GM19452 (cell line): ENCODE measurements at regions not wholly inside any gene's neighbourhood (a gene's known extent, or its start where the extent isn't known, plus 50 kb on each side); places are given as distances from the start of the nearest gene placed in this dataset.
"Not testable (repeated sequence)": the region's sequence is repeated elsewhere in the genome, so short reads cannot be mapped to it uniquely, and the experiment has no call there.

Experiments used
- ATAC-seq: cut with Tn5 transposase; IDR thresholded peaks from one replicate; pipeline ENCODE4 v1.9.1; 2021; ENCODE audit not compliant: unreplicated experiment

DNA sequence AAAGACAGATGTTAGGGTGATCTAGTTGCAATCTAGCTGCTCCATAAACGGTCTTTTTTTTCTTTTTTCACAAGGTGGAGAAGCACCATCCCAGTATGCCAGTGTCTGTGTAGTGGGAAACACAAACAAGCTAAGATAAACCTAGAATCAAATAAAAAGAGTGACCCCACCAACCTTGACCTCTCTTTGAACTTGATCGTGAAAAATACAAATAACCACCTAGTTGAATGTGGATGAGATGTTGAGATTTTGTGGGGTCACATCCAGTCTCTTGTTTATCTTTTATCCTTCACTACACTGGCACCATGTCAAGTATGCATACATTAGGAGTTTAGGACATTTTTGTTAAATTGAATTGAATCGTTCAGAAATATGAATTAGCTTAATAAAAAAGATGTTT lies 194.6 kb upstream of the EYA4 start:
- no peak for ATAC-seq

DNA sequence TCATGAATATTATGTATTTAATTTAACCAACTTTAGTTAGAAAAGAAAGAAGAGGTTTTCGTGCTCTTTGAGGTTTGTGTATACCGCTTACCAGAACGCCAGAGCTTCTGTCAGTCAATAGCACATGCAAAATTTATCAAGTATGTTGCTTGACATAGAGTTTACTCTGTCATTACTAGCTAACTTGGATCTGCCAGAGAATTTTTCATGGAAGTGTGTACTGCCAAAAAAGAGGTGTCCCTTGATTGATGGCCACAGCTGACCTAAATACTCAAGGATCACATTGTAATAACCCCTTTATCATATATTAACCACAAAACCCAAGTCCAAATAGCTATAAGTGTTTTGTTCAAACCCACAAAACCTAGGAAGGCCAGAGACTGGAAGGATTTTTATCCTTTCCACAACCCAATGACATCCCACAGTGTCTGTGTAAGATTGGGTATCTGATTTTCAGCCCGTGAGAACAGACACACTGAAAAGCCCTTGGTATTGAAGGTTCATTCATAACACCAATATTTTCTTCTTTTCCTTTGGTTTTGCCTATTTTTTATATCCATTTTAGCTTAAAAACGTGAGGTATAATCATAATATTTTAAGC lies 194.0 kb upstream of the EYA4 start:
- ATAC-seq: no peak

GRCh38 chr6:133047706-133048105 lies 193.5 kb upstream of the EYA4 start:
- no peak for ATAC-seq

GRCh38 chr6:133051240-133051639 lies 189.9 kb upstream of the EYA4 start:
- no peak for ATAC-seq

GRCh38 chr6:133052465-133052864 lies 188.7 kb upstream of the EYA4 start:
- no peak for ATAC-seq

GRCh38 chr6:133055441-133055966 lies 185.7 kb upstream of the EYA4 start:
- ATAC-seq: no peak

GRCh38 chr6:133057352-133057751 lies 183.8 kb upstream of the EYA4 start:
- ATAC-seq: no peak

- no peak for ATAC-seq
These were observed 179.1 kb upstream of the EYA4 start for GRCh38 chr6:133062077-133062476.

GRCh38 chr6:133062696-133063306 lies 178.4 kb upstream of the EYA4 start:
- ATAC-seq: no peak

- no peak for ATAC-seq
These were observed 173.2 kb upstream of the EYA4 start for GRCh38 chr6:133067960-133068359.

DNA sequence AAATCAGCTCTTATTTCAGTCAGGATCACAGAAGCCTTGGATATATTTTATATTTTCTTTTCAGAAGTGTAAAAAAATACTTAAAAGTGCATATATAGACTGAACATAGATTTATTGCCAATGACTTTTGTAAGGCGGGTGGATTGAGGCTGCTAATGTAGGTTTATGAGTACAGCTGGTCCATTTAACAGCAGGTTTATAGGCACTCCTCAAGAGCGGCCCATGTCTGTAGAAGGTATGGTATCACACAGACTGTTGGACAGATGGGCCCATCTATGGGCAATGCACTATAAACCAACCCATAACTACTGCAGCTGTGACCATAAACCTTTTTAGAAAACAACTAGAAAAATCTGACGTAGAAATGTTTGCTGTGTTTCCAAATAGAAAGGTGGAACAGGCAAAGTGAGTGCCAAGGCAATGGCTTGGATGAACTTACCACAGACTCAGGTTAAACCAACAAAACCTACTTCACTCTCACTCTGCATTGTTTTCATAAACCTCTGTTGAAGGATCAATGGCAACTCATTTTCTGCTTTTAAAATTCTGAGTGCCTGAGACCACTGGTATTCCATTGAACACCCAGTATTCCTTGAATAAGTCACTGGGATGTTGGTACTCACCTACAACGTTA lies 170.6 kb upstream of the EYA4 start:
- no peak for ATAC-seq

DNA sequence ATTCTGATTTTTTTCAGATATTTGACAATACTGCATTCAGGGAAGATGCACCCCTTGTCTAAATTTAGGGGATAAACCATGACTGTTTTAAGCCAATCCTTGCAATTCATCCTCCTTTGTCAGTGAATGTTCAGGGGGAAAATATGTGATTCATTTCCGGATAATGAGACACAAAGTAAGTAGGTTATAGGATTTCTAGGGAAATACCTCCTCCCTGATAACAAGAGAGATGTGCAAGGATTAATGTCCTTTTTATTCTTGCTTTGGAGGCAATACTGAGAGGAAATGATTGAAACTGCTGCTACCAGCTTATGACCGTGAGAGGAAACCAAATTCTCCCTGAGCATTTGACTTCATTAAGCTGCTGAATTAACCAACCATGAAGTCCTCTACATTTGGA lies 161.3 kb upstream of the EYA4 start:
- ATAC-seq: no peak

DNA sequence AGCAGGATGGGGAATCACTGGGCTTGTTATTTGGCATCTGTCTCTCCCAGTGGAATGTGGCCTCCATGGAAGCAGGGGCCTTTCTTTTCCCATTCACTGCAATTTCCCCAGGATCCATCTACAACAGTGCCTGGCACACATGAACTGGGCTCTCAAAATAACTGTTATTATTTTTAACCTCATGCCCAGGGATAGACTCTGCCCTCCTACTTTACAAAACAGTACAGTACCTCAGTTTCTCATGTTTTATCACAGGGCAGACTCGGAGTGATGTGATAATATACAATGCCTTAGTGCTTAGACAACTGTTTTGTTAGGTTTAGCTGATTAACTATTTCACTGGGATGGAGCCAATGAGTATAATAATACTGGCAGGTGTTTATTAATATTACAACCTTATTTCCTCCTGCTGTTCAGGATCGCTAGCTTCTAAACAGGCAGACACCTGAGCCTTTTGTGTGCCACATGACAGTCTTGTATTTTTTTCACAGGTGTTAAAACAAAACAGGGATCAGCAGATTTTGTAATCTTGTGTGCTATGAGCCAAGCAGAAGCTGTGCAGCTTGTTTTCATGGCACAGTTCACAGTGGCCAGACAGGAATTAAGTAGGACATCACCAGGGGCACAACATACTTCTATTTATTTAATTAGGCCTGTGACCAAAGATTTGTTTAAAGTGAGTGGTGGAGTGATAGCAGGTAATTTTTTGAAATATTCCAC lies 157.7 kb upstream of the EYA4 start:
- ATAC-seq: no peak

- ATAC-seq: no peak
These were observed 155.7 kb upstream of the EYA4 start for GRCh38 chr6:133085471-133085870.

- no peak for ATAC-seq
These were observed 155.3 kb upstream of the EYA4 start for GRCh38 chr6:133085896-133086295.

DNA sequence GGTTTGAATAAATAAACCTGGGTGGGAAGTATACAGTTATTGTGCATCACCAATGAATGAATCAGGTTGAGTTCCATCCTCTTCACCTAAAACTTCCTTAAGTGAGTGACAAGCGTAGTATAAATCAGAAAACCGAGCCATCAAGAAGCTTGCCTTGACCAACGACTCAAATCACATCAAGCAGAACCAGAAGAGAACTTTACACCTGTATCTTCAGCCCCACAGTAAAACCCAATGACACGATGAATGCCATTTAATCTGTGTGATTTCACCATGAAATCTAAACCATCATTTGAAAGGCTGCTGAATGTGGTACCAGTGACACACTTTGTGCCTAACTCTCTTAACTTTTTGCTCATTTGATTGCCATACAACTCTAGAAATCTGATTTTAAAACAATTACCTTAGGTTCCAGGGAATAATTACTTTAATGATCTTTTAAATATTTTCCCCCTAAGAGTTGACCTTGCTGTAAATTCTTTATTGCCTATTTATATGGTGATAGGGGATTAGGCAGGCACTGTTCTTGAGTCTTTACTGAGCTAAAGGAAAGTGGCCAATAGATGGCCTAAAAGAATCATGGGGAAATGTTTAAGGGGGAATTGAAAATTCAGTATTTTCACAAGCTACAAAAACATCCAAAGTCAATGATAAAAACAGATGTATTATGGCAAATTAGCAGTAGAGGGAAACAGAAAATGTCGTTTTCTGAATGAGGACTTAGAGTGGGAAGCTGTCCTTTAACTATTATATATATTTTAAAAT lies 152.0 kb upstream of the EYA4 start:
- ATAC-seq: no peak

DNA sequence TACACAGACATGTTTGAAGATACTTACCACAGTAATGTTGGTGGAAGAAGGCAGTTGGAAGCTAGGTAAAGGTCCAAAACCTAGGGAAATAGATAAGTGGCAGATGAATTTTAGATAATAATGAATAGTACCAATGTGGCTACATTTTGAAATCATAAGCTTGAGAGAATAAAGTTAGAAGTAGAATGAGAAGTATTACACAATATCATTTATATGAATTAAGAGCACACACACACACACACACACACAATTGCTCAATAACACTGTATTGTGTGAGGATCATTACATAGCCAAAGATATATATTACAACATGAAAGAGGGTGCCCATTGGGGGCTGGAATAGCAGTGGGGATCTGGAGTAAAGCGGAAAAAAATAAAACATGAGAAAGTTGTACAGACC lies 149.0 kb upstream of the EYA4 start:
- no peak for ATAC-seq

GRCh38 chr6:133092771-133093170 lies 148.4 kb upstream of the EYA4 start:
- ATAC-seq: no peak

DNA sequence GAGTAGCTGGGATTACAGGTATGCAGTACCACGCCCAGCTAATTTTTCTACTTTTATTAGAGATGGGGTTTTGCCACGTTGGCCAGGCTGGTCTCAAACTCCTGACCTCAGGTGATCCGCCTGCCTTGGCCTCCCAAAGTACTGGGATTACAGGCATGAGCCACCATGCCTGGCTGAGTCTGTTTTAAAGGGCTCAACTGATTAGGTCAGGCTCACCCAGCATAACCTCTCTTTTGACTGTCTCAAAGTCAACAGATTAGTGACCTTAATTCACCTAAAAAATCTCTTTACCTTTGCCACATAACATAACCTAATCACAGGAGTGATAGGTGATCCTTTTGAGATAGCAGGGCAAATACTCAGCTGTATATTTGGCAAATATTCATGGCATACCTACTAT lies 147.9 kb upstream of the EYA4 start:
- not testable (repeated sequence) for ATAC-seq

DNA sequence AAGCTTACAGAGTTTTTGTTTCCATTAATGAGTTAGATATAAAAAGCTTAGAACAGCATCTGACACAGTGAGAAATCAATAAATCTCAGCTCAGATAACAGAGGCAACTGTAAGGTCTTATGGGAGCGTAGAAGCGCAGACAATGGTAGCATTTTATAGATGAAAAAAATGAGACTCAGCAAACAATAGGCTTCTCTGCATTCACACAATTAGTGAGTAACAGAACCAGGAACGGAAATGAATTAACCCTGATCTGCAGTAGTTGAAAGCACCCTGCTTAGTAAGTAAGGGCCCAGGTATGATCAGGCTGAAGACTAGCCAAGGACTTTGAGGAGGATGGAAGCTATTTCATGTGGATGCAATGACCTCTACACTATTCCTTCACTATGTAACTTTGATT lies 147.2 kb upstream of the EYA4 start:
- no peak for ATAC-seq

- ATAC-seq: no peak
These were observed 143.9 kb upstream of the EYA4 start for GRCh38 chr6:133097208-133097607.
